ENCODE measurements at regions not wholly inside any gene's neighbourhood (a gene's known extent, or its start where the extent isn't known, plus 50 kb on each side); places are given as distances from the start of the nearest gene placed in this dataset.

DNA sequence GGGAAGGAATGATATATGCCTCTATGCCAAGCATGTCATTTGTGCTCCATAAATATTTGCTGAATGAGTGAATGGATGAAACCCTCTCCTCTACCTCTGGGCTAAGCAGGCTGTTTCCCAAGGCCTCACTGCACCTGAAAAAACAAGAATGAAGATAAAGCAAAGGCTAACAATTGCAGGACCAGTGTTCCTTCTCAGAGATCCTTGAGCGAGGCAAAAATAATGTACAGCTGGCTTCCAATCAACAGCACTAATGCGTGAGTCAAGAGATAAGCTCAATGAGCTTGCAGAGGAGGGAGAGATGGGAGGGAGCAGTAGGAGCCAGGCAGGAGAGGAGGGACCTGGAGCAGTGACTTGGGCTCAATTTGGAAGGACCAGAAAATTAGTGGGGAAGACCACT is 144.5 kb upstream of the NFE2L3 start:
- TF ChIP-seq, protein P1, sequence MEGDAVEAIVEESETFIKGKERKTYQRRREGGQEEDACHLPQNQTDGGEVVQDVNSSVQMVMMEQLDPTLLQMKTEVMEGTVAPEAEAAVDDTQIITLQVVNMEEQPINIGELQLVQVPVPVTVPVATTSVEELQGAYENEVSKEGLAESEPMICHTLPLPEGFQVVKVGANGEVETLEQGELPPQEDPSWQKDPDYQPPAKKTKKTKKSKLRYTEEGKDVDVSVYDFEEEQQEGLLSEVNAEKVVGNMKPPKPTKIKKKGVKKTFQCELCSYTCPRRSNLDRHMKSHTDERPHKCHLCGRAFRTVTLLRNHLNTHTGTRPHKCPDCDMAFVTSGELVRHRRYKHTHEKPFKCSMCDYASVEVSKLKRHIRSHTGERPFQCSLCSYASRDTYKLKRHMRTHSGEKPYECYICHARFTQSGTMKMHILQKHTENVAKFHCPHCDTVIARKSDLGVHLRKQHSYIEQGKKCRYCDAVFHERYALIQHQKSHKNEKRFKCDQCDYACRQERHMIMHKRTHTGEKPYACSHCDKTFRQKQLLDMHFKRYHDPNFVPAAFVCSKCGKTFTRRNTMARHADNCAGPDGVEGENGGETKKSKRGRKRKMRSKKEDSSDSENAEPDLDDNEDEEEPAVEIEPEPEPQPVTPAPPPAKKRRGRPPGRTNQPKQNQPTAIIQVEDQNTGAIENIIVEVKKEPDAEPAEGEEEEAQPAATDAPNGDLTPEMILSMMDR (IDR thresholded peaks at IDR 0.05): no peak
- TF ChIP-seq POLR2A (IDR thresholded peaks at IDR 0.05): no peak
